SK-N-SH (cell line): ENCODE measurements at regions not wholly inside any gene's neighbourhood (a gene's known extent, or its start where the extent isn't known, plus 50 kb on each side); places are given as distances from the start of the nearest gene placed in this dataset.

Experiments used
- CTCF ChIP-seq: fragments of 200-600 bp; sonication (generic); IDR thresholded peaks from 2 replicates; pipeline ENCODE4 v1.6.1; 2017; ENCODE audit warnings: antibody characterized with exemption, mild to moderate bottlenecking, moderate library complexity
- EP300 ChIP-seq, 2 experiments: IDR thresholded peaks; 2 replicates each; pipeline versions ENCODE4 v1.4.0 to v1.6.1; 2012; ENCODE audit warnings: borderline replicate concordance in 1 of 2, low read depth in 1 of 2, low read length in 1 of 2
- EZH2phosphoT487 ChIP-seq: fragments of 200-600 bp; sonication (generic); IDR thresholded peaks from 2 replicates; pipeline ENCODE4 v1.6.1; 2017; ENCODE audit warnings: low read depth, mixed run types, mild to moderate bottlenecking, antibody characterized with exemption, moderate library complexity, borderline replicate concordance
- FOSL2 ChIP-seq: IDR thresholded peaks from 2 replicates; pipeline ENCODE4 v1.4.0; 2012; ENCODE audit warnings: low read depth, mild to moderate bottlenecking, moderate library complexity, borderline replicate concordance
- MXI1 ChIP-seq: IDR thresholded peaks from 2 replicates; pipeline ENCODE4 v1.6.1; 2012; ENCODE audit warnings: mild to moderate bottlenecking, low read depth, low read length, improper control_type of control experiment
- NFIC ChIP-seq: IDR thresholded peaks from 2 replicates; pipeline ENCODE4 v1.4.0; 2012; ENCODE audit warnings: borderline replicate concordance
- POLR2AphosphoS5 ChIP-seq: IDR thresholded peaks from 2 replicates; pipeline ENCODE4 v1.6.1; 2012; ENCODE audit warnings: low read depth, low read length
- RFX5 ChIP-seq: IDR thresholded peaks from 2 replicates; pipeline ENCODE4 v1.6.1; 2012; ENCODE audit warnings: mild to moderate bottlenecking, improper control_type of control experiment, low read length
- TAF1 ChIP-seq: IDR thresholded peaks from 2 replicates; pipeline ENCODE4 v1.6.1; 2012; ENCODE audit warnings: low read depth, mild to moderate bottlenecking, low read length, moderate library complexity, borderline replicate concordance
- USF2 ChIP-seq: fragments of 150-350 bp; IDR thresholded peaks from 2 replicates; pipeline ENCODE4 v1.6.1; 2017; ENCODE audit warnings: antibody characterized with exemption, low read length, low read depth, borderline replicate concordance
- YY1 ChIP-seq: IDR thresholded peaks from 2 replicates; pipeline ENCODE4 v1.4.0; 2012; ENCODE audit warnings: low read depth, mild to moderate bottlenecking
- TF ChIP-seq, protein P1 (sequence below): IDR thresholded peaks from 2 replicates; pipeline ENCODE4 v1.6.1; 2012; ENCODE audit warnings: mild to moderate bottlenecking, low read depth, low read length, moderate library complexity

DNA sequence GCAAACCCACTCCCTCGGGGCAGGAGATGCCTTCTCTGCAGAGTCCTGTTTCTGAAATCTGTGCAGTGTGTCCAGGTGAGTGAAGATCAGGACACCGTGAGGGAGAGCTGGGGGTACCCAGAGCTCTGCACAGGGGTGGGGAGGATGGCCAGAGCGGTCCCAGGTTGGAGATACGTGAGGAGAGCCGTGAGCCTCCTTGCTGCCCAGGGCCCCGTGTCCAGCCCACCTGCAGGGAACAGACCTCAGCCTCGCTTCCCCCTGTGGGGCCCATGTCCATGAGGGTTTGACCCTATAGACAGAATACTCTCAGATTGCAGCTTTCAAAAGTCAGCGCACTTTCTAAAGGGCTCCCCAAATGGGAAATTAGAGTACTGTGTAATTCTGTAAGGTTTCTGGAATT is 66.5 kb upstream of the EN2 start:
- TF ChIP-seq POLR2AphosphoS5 = no peak
- TF ChIP-seq MXI1 = no peak
- TF ChIP-seq, protein P1, sequence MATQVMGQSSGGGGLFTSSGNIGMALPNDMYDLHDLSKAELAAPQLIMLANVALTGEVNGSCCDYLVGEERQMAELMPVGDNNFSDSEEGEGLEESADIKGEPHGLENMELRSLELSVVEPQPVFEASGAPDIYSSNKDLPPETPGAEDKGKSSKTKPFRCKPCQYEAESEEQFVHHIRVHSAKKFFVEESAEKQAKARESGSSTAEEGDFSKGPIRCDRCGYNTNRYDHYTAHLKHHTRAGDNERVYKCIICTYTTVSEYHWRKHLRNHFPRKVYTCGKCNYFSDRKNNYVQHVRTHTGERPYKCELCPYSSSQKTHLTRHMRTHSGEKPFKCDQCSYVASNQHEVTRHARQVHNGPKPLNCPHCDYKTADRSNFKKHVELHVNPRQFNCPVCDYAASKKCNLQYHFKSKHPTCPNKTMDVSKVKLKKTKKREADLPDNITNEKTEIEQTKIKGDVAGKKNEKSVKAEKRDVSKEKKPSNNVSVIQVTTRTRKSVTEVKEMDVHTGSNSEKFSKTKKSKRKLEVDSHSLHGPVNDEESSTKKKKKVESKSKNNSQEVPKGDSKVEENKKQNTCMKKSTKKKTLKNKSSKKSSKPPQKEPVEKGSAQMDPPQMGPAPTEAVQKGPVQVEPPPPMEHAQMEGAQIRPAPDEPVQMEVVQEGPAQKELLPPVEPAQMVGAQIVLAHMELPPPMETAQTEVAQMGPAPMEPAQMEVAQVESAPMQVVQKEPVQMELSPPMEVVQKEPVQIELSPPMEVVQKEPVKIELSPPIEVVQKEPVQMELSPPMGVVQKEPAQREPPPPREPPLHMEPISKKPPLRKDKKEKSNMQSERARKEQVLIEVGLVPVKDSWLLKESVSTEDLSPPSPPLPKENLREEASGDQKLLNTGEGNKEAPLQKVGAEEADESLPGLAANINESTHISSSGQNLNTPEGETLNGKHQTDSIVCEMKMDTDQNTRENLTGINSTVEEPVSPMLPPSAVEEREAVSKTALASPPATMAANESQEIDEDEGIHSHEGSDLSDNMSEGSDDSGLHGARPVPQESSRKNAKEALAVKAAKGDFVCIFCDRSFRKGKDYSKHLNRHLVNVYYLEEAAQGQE = no peak
- TF ChIP-seq EP300 (IDR thresholded peaks at IDR 0.05; ENCODE audit: borderline replicate concordance in 1 of 2, low read depth in 1 of 2, low read length in 1 of 2) = no peak
- TF ChIP-seq CTCF = no peak
- TF ChIP-seq NFIC = no peak
- TF ChIP-seq RFX5 = no peak
- no peak for TF ChIP-seq FOSL2
- no peak for TF ChIP-seq TAF1
- TF ChIP-seq YY1 = no peak
- no peak for TF ChIP-seq USF2
- no peak for TF ChIP-seq EZH2phosphoT487
